ENCODE measurements at regions not wholly inside any gene's neighbourhood (a gene's known extent, or its start where the extent isn't known, plus 50 kb on each side); places are given as distances from the start of the nearest gene placed in this dataset.

- TF ChIP-seq MLXIP (CRISPR knock-in tag; IDR thresholded peaks at IDR 0.05; ENCODE audit: borderline replicate concordance) (no peak), CCAR2 (optimal IDR thresholded peaks at IDR 0.05; ENCODE audit: low read depth, low read length) (no peak), CTCF (CRISPR knock-in tag; IDR thresholded peaks at IDR 0.05) (no peak), ZFP1 (CRISPR knock-in tag; IDR thresholded peaks at IDR 0.05) (no peak), HMGXB4 (CRISPR knock-in tag; IDR thresholded peaks at IDR 0.05; ENCODE audit: borderline replicate concordance in 1 of 2, low read depth in 1 of 2) (no peak), FOXK2 (IDR thresholded peaks at IDR 0.05) (no peak), ZNF839 (CRISPR knock-in tag; IDR thresholded peaks at IDR 0.05; ENCODE audit: borderline replicate concordance) (no peak)
These were observed 250.6 kb upstream of the ZFHX3 start for GRCh38 chr16:73298562-73298961.

Measured in HepG2 (cell line).